ENCODE measurements at regions not wholly inside any gene's neighbourhood (a gene's known extent, or its start where the extent isn't known, plus 50 kb on each side); places are given as distances from the start of the nearest gene placed in this dataset.
"Not testable (repeated sequence)": the region's sequence is repeated elsewhere in the genome, so short reads cannot be mapped to it uniquely, and the experiment has no call there.

- Histone ChIP-seq H3K9me3 (ENCODE audit: control insufficient read depth, insufficient read depth, low read length) (peaks cover 33% of the 10 kb centered on the region), H3K27me3 (ENCODE audit: control insufficient read depth, insufficient read depth, low read length) (no peaks in the 10 kb centered on the region), H3K4me1 (ENCODE audit: control insufficient read depth, insufficient read depth, low read length) (no peaks in the 10 kb centered on the region), H3K9ac (ENCODE audit: low read depth, low read length) (no peak overlapping the region), H3K4me3 (ENCODE audit: low read depth, low read length) (no peak overlapping the region), H3K36me3 (ENCODE audit: control insufficient read depth, insufficient read depth, low read length) (peaks cover 12% of the 10 kb centered on the region)
Observed at GRCh38 chr6:121627761-121628160, 192.3 kb downstream of the GJA1 start.

- Histone ChIP-seq H3K36me3 (ENCODE audit: control insufficient read depth, insufficient read depth, low read length) (peaks cover 12% of the 10 kb centered on the region), H3K4me3 (ENCODE audit: low read depth, low read length) (no peak overlapping the region), H3K27me3 (ENCODE audit: control insufficient read depth, insufficient read depth, low read length) (no peaks in the 10 kb centered on the region), H3K4me1 (ENCODE audit: control insufficient read depth, insufficient read depth, low read length) (no peaks in the 10 kb centered on the region), H3K9me3 (ENCODE audit: control insufficient read depth, insufficient read depth, low read length) (peaks cover 39% of the 10 kb centered on the region), H3K9ac (ENCODE audit: low read depth, low read length) (no peak overlapping the region)
Observed at GRCh38 chr6:121630716-121631115, 195.3 kb downstream of the GJA1 start.

- H3K27me3 ChIP-seq (ENCODE audit: control insufficient read depth, insufficient read depth, low read length); H3K4me3 ChIP-seq (ENCODE audit: low read depth, low read length); H3K4me1 ChIP-seq (ENCODE audit: control insufficient read depth, insufficient read depth, low read length); H3K9ac ChIP-seq (ENCODE audit: low read depth, low read length): not testable (repeated sequence)
- Histone ChIP-seq H3K9me3 (ENCODE audit: control insufficient read depth, insufficient read depth, low read length) (peaks cover 42% of the 10 kb centered on the region), H3K36me3 (ENCODE audit: control insufficient read depth, insufficient read depth, low read length) (peaks cover 12% of the 10 kb centered on the region)
Observed at GRCh38 chr6:121631752-121632151, 196.3 kb downstream of the GJA1 start.

GRCh38 chr6:121633309-121633708, 197.9 kb downstream of the GJA1 start:
- Histone ChIP-seq H3K36me3 (ENCODE audit: control insufficient read depth, insufficient read depth, low read length) (peaks cover 6% of the 10 kb centered on the region), H3K4me3 (ENCODE audit: low read depth, low read length) (no peak overlapping the region), H3K4me1 (ENCODE audit: control insufficient read depth, insufficient read depth, low read length) (no peaks in the 10 kb centered on the region), H3K9me3 (ENCODE audit: control insufficient read depth, insufficient read depth, low read length) (peaks cover 35% of the 10 kb centered on the region), H3K27me3 (ENCODE audit: control insufficient read depth, insufficient read depth, low read length) (no peaks in the 10 kb centered on the region), H3K9ac (ENCODE audit: low read depth, low read length) (no peak overlapping the region)

GRCh38 chr6:121634586-121634985, 199.1 kb downstream of the GJA1 start:
- H3K4me3 ChIP-seq (ENCODE audit: low read depth, low read length); H3K4me1 ChIP-seq (ENCODE audit: control insufficient read depth, insufficient read depth, low read length); H3K27me3 ChIP-seq (ENCODE audit: control insufficient read depth, insufficient read depth, low read length); H3K9ac ChIP-seq (ENCODE audit: low read depth, low read length); H3K36me3 ChIP-seq (ENCODE audit: control insufficient read depth, insufficient read depth, low read length): not testable (repeated sequence)
- peaks cover 30% of the 10 kb centered on the region for H3K9me3 ChIP-seq (ENCODE audit: control insufficient read depth, insufficient read depth, low read length)

- Histone ChIP-seq H3K4me3 (ENCODE audit: low read depth, low read length) (no peak overlapping the region), H3K36me3 (ENCODE audit: control insufficient read depth, insufficient read depth, low read length) (no peaks in the 10 kb centered on the region), H3K4me1 (ENCODE audit: control insufficient read depth, insufficient read depth, low read length) (no peaks in the 10 kb centered on the region), H3K9me3 (ENCODE audit: control insufficient read depth, insufficient read depth, low read length) (peaks cover 26% of the 10 kb centered on the region), H3K9ac (ENCODE audit: low read depth, low read length) (no peak overlapping the region), H3K27me3 (ENCODE audit: control insufficient read depth, insufficient read depth, low read length) (no peaks in the 10 kb centered on the region)
Observed at GRCh38 chr6:121635355-121635754, 199.9 kb downstream of the GJA1 start.

- not testable (repeated sequence) for H3K4me1 ChIP-seq (ENCODE audit: control insufficient read depth, insufficient read depth, low read length)
Observed at GRCh38 chr6:121636217-121636616, 200.8 kb downstream of the GJA1 start.

GRCh38 chr6:121639021-121639420, 203.6 kb downstream of the GJA1 start:
- no peaks in the 10 kb centered on the region for H3K27me3 ChIP-seq (ENCODE audit: control insufficient read depth, insufficient read depth, low read length)

More at GRCh38 chr6:121636217-121636616, 200.8 kb downstream of the GJA1 start:
- H3K27me3 ChIP-seq (ENCODE audit: control insufficient read depth, insufficient read depth, low read length); H3K36me3 ChIP-seq (ENCODE audit: control insufficient read depth, insufficient read depth, low read length); H3K4me3 ChIP-seq (ENCODE audit: low read depth, low read length); H3K9ac ChIP-seq (ENCODE audit: low read depth, low read length): not testable (repeated sequence)
- H3K9me3 ChIP-seq (ENCODE audit: control insufficient read depth, insufficient read depth, low read length), result peaks cover 22% of the 10 kb centered on the region

GRCh38 chr6:121641158-121641557, 205.7 kb downstream of the GJA1 start:
- Histone ChIP-seq H3K4me3 (ENCODE audit: low read depth, low read length) (no peak overlapping the region), H3K27me3 (ENCODE audit: control insufficient read depth, insufficient read depth, low read length) (no peaks in the 10 kb centered on the region), H3K9me3 (ENCODE audit: control insufficient read depth, insufficient read depth, low read length) (peaks cover 6% of the 10 kb centered on the region), H3K36me3 (ENCODE audit: control insufficient read depth, insufficient read depth, low read length) (no peaks in the 10 kb centered on the region), H3K9ac (ENCODE audit: low read depth, low read length) (no peak overlapping the region), H3K4me1 (ENCODE audit: control insufficient read depth, insufficient read depth, low read length) (no peaks in the 10 kb centered on the region)

More at GRCh38 chr6:121639021-121639420, 203.6 kb downstream of the GJA1 start:
- Histone ChIP-seq H3K9me3 (ENCODE audit: control insufficient read depth, insufficient read depth, low read length) (peaks cover 14% of the 10 kb centered on the region), H3K9ac (ENCODE audit: low read depth, low read length) (no peak overlapping the region), H3K36me3 (ENCODE audit: control insufficient read depth, insufficient read depth, low read length) (no peaks in the 10 kb centered on the region), H3K4me1 (ENCODE audit: control insufficient read depth, insufficient read depth, low read length) (no peaks in the 10 kb centered on the region), H3K4me3 (ENCODE audit: low read depth, low read length) (no peak overlapping the region)

- H3K9ac ChIP-seq (ENCODE audit: low read depth, low read length), result no peak overlapping the region
- H3K36me3 ChIP-seq (ENCODE audit: control insufficient read depth, insufficient read depth, low read length), result no peaks in the 10 kb centered on the region
- H3K27me3 ChIP-seq (ENCODE audit: control insufficient read depth, insufficient read depth, low read length), result no peaks in the 10 kb centered on the region
- H3K4me1 ChIP-seq (ENCODE audit: control insufficient read depth, insufficient read depth, low read length), result no peaks in the 10 kb centered on the region
- no peaks in the 10 kb centered on the region for H3K9me3 ChIP-seq (ENCODE audit: control insufficient read depth, insufficient read depth, low read length)
- H3K4me3 ChIP-seq (ENCODE audit: low read depth, low read length), result no peak overlapping the region
Observed at GRCh38 chr6:121645100-121645745, 209.8 kb downstream of the GJA1 start.

- Histone ChIP-seq H3K36me3 (ENCODE audit: control insufficient read depth, insufficient read depth, low read length) (no peaks in the 10 kb centered on the region), H3K9ac (ENCODE audit: low read depth, low read length) (no peak overlapping the region), H3K27me3 (ENCODE audit: control insufficient read depth, insufficient read depth, low read length) (no peaks in the 10 kb centered on the region), H3K4me3 (ENCODE audit: low read depth, low read length) (no peak overlapping the region), H3K9me3 (ENCODE audit: control insufficient read depth, insufficient read depth, low read length) (no peaks in the 10 kb centered on the region), H3K4me1 (ENCODE audit: control insufficient read depth, insufficient read depth, low read length) (peaks cover 4% of the 10 kb centered on the region)
Observed at GRCh38 chr6:121647905-121648304, 212.5 kb downstream of the GJA1 start.

GRCh38 chr6:121649951-121650350, 214.5 kb downstream of the GJA1 start:
- peaks cover 4% of the 10 kb centered on the region for H3K4me1 ChIP-seq (ENCODE audit: control insufficient read depth, insufficient read depth, low read length)

More at GRCh38 chr6:121649951-121650350, 214.5 kb downstream of the GJA1 start:
- Histone ChIP-seq H3K27me3 (ENCODE audit: control insufficient read depth, insufficient read depth, low read length) (no peaks in the 10 kb centered on the region), H3K9ac (ENCODE audit: low read depth, low read length) (no peak overlapping the region), H3K9me3 (ENCODE audit: control insufficient read depth, insufficient read depth, low read length) (no peaks in the 10 kb centered on the region), H3K4me3 (ENCODE audit: low read depth, low read length) (no peak overlapping the region), H3K36me3 (ENCODE audit: control insufficient read depth, insufficient read depth, low read length) (no peaks in the 10 kb centered on the region)
